ENCODE measurements at regions not wholly inside any gene's neighbourhood (a gene's known extent, or its start where the extent isn't known, plus 50 kb on each side); places are given as distances from the start of the nearest gene placed in this dataset.

- no peak for DNase-seq
Observed at GRCh38 chr17:79457376-79457775, 153.5 kb downstream of the RBFOX3 start.

GRCh38 chr17:79455636-79456035 lies 155.2 kb downstream of the RBFOX3 start:
- no peak for DNase-seq

GRCh38 chr17:79454826-79455225 lies 156.0 kb downstream of the RBFOX3 start:
- no peak for DNase-seq

- no peak for DNase-seq
Observed at GRCh38 chr17:79453481-79453880, 157.4 kb downstream of the RBFOX3 start.

GRCh38 chr17:79452706-79453105 lies 158.1 kb downstream of the RBFOX3 start:
- no peak for DNase-seq

GRCh38 chr17:79451167-79451566 lies 159.7 kb downstream of the RBFOX3 start:
- DNase-seq, result peak in 1 of 58 donors; percentile 19

GRCh38 chr17:79446399-79447009 lies 164.3 kb downstream of the RBFOX3 start:
- DNase-seq, result no peak

GRCh38 chr17:79444198-79444597 lies 166.7 kb downstream of the RBFOX3 start:
- DNase-seq, result no peak

GRCh38 chr17:79443026-79443425 lies 167.8 kb downstream of the RBFOX3 start:
- DNase-seq, result no peak

GRCh38 chr17:79441356-79442160 lies 169.3 kb downstream of the RBFOX3 start:
- no peak for DNase-seq

- no peak for DNase-seq
Observed at GRCh38 chr17:79440251-79440650, 170.6 kb downstream of the RBFOX3 start.

GRCh38 chr17:79439493-79439892 lies 171.4 kb downstream of the RBFOX3 start:
- no peak for DNase-seq

- no peak for DNase-seq
Observed at GRCh38 chr17:79438546-79439334, 172.1 kb downstream of the RBFOX3 start.

- no peak for DNase-seq
Observed at GRCh38 chr17:79438058-79438457, 172.8 kb downstream of the RBFOX3 start.

- DNase-seq, result no peak
Observed at GRCh38 chr17:79437081-79437480, 173.8 kb downstream of the RBFOX3 start.

GRCh38 chr17:79435962-79436361 lies 174.9 kb downstream of the RBFOX3 start:
- DNase-seq, result peak in 1 of 58 donors; percentile 13

- no peak for DNase-seq
Observed at GRCh38 chr17:79435296-79435695, 175.6 kb downstream of the RBFOX3 start.

- no peak for DNase-seq
Observed at GRCh38 chr17:79434215-79434614, 176.6 kb downstream of the RBFOX3 start.

- no peak for DNase-seq
Observed at GRCh38 chr17:79433379-79433778, 177.5 kb downstream of the RBFOX3 start.

- DNase-seq, result no peak
Observed at GRCh38 chr17:79431175-79431574, 179.7 kb downstream of the RBFOX3 start.

- no peak for DNase-seq
Observed at GRCh38 chr17:79429864-79430494, 180.9 kb downstream of the RBFOX3 start.

GRCh38 chr17:79428988-79429387 lies 181.9 kb downstream of the RBFOX3 start:
- no peak for DNase-seq
